Astrocyte (in vitro differentiated cells and primary cell): ENCODE measurements at regions not wholly inside any gene's neighbourhood (a gene's known extent, or its start where the extent isn't known, plus 50 kb on each side); places are given as distances from the start of the nearest gene placed in this dataset.

ENCODE experiments used
- DNase-seq: peaks from one replicate; pipeline ENCODE4 v3.0.0-alpha.2; 2010; ENCODE audit warnings: low read depth
- FAIRE-seq: peaks from 2 replicates; lab custom pipeline; 2011; peaks lifted over from hg19 to GRCh38; lab: Jason Lieb, UNC
- H2AFZ ChIP-seq: 2 replicates; pipeline ENCODE4 v1.6.0; 2012; ENCODE audit warnings: low read depth, low read length, inconsistent platforms
- H3K27ac ChIP-seq: 2 replicates; pipeline ENCODE4 v1.5.1; 2011; ENCODE audit warnings: low read depth, low read length, inconsistent platforms
- H3K27me3 ChIP-seq: 2 replicates; pipeline ENCODE4 v1.6.0; 2011; ENCODE audit warnings: low read length, inconsistent platforms; ENCODE audit not compliant: insufficient read depth
- H3K36me3 ChIP-seq: 2 replicates; pipeline ENCODE4 v1.5.1; 2011; ENCODE audit warnings: low read length, inconsistent platforms; ENCODE audit not compliant: insufficient read depth
- H3K4me1 ChIP-seq: 2 replicates; pipeline ENCODE4 v1.5.1; 2011; ENCODE audit warnings: low read length, inconsistent platforms; ENCODE audit not compliant: insufficient read depth
- H3K4me2 ChIP-seq: 2 replicates; pipeline ENCODE4 v1.6.0; 2012; ENCODE audit warnings: low read length, inconsistent platforms
- H3K4me3 ChIP-seq: 2 replicates; pipeline ENCODE4 v1.5.1; 2011; ENCODE audit warnings: low read depth, mild to moderate bottlenecking, low read length, inconsistent platforms; ENCODE audit not compliant: insufficient read depth
- H3K79me2 ChIP-seq: 2 replicates; pipeline ENCODE4 v1.6.0; 2012; ENCODE audit warnings: mild to moderate bottlenecking, low read length, inconsistent platforms; ENCODE audit not compliant: insufficient read depth
- H3K9ac ChIP-seq: 2 replicates; pipeline ENCODE4 v1.6.0; 2012; ENCODE audit warnings: mild to moderate bottlenecking, low read length, inconsistent platforms
- H3K9me3 ChIP-seq: 2 replicates; pipeline ENCODE4 v1.5.1; 2012; ENCODE audit warnings: low read depth, mild to moderate bottlenecking, low read length, inconsistent platforms; ENCODE audit not compliant: insufficient read depth
- H4K20me1 ChIP-seq: 2 replicates; pipeline ENCODE4 v1.6.0; 2012; ENCODE audit warnings: low read length, inconsistent platforms; ENCODE audit not compliant: insufficient read depth
- H3K27ac Mint-ChIP-seq: one replicate; pipeline ENCODE4 v1.8.0; 2021; ENCODE audit warnings: mild to moderate bottlenecking, mixed read lengths; ENCODE audit not compliant: unreplicated experiment
- H3K27me3 Mint-ChIP-seq: one replicate; pipeline ENCODE4 v1.8.0; 2021; ENCODE audit warnings: low read depth, mixed read lengths; ENCODE audit not compliant: unreplicated experiment
- H3K36me3 Mint-ChIP-seq: one replicate; pipeline ENCODE4 v1.8.0; 2021; ENCODE audit warnings: low read depth, mixed read lengths; ENCODE audit not compliant: unreplicated experiment
- H3K4me1 Mint-ChIP-seq: one replicate; pipeline ENCODE4 v1.8.0; 2021; ENCODE audit warnings: low read depth, mixed read lengths; ENCODE audit not compliant: unreplicated experiment
- H3K4me3 Mint-ChIP-seq: one replicate; pipeline ENCODE4 v1.8.0; 2021; ENCODE audit warnings: mild to moderate bottlenecking, moderate library complexity, mixed read lengths; ENCODE audit not compliant: unreplicated experiment
- H3K9me3 Mint-ChIP-seq: one replicate; pipeline ENCODE4 v1.8.0; 2021; ENCODE audit warnings: mild to moderate bottlenecking, mixed read lengths; ENCODE audit not compliant: unreplicated experiment
- CTCF ChIP-seq: IDR thresholded peaks from 2 replicates; pipeline ENCODE4 v1.5.1; 2011; ENCODE audit warnings: low read depth, mild to moderate bottlenecking, inconsistent platforms, low read length, moderate library complexity; ENCODE audit not compliant: insufficient read depth
- EZH2 ChIP-seq: IDR thresholded peaks from 2 replicates; pipeline ENCODE4 v1.6.1; 2012; ENCODE audit warnings: mild to moderate bottlenecking, low read length, inconsistent platforms; ENCODE audit not compliant: insufficient read depth

GRCh38 chr2:142594935-142595334 is 282.5 kb upstream of the KYNU start:
- H3K4me2 ChIP-seq = no peak overlapping the region
- no peaks in the 10 kb centered on the region for H3K9me3 ChIP-seq
- H3K27me3 ChIP-seq = no peaks in the 10 kb centered on the region
- no peaks in the 10 kb centered on the region for H3K36me3 Mint-ChIP-seq
- DNase-seq (no peak), FAIRE-seq (no peak)
- no peak overlapping the region for H3K9ac ChIP-seq
- H3K4me3 ChIP-seq = no peak overlapping the region
- no peaks in the 10 kb centered on the region for H3K9me3 Mint-ChIP-seq
- H3K36me3 ChIP-seq = no peaks in the 10 kb centered on the region
- no peaks in the 10 kb centered on the region for H4K20me1 ChIP-seq
- H3K27ac ChIP-seq = no peak overlapping the region
- H3K4me3 Mint-ChIP-seq = no peak overlapping the region
- no peaks in the 10 kb centered on the region for H3K27me3 Mint-ChIP-seq
- TF ChIP-seq CTCF (no peak), EZH2 (no peak)
- peaks cover 21% of the 10 kb centered on the region for H3K4me1 Mint-ChIP-seq
- H3K4me1 ChIP-seq = peaks cover 4% of the 10 kb centered on the region
- no peak overlapping the region for H2AFZ ChIP-seq
- H3K27ac Mint-ChIP-seq = no peak overlapping the region
- no peaks in the 10 kb centered on the region for H3K79me2 ChIP-seq

GRCh38 chr2:142592171-142592570 is 285.3 kb upstream of the KYNU start:
- no peak overlapping the region for H3K4me2 ChIP-seq
- H4K20me1 ChIP-seq = no peaks in the 10 kb centered on the region
- Mint-ChIP-seq H3K4me1 (peaks cover 9% of the 10 kb centered on the region), H3K27ac (no peak overlapping the region), H3K9me3 (no peaks in the 10 kb centered on the region), H3K4me3 (no peak overlapping the region), H3K36me3 (no peaks in the 10 kb centered on the region), H3K27me3 (no peaks in the 10 kb centered on the region)
- no peaks in the 10 kb centered on the region for H3K79me2 ChIP-seq
- H3K4me1 ChIP-seq = peaks cover 4% of the 10 kb centered on the region
- TF ChIP-seq EZH2 = no peak
- no peak for TF ChIP-seq CTCF
- H3K27ac ChIP-seq = no peak overlapping the region
- no peak overlapping the region for H2AFZ ChIP-seq
- H3K27me3 ChIP-seq = no peaks in the 10 kb centered on the region
- H3K9ac ChIP-seq = no peak overlapping the region
- no peaks in the 10 kb centered on the region for H3K9me3 ChIP-seq
- H3K4me3 ChIP-seq = no peak overlapping the region
- FAIRE-seq = no peak
- no peak for DNase-seq
- H3K36me3 ChIP-seq = no peaks in the 10 kb centered on the region

- no peak for TF ChIP-seq CTCF
- no peak for TF ChIP-seq EZH2
- Mint-ChIP-seq H3K36me3 (no peaks in the 10 kb centered on the region), H3K27ac (peak overlapping the region; percentile 27), H3K4me1 (peaks cover 4% of the 10 kb centered on the region), H3K27me3 (no peaks in the 10 kb centered on the region), H3K4me3 (no peak overlapping the region), H3K9me3 (no peaks in the 10 kb centered on the region)
- no peak overlapping the region for H3K9ac ChIP-seq
- H3K4me2 ChIP-seq = no peak overlapping the region
- no peak overlapping the region for H3K4me3 ChIP-seq
- H3K27ac ChIP-seq = no peak overlapping the region
- H3K36me3 ChIP-seq = no peaks in the 10 kb centered on the region
- no peak overlapping the region for H2AFZ ChIP-seq
- no peaks in the 10 kb centered on the region for H3K79me2 ChIP-seq
- no peaks in the 10 kb centered on the region for H3K27me3 ChIP-seq
- DNase-seq = no peak
- no peak for FAIRE-seq
- H3K9me3 ChIP-seq = no peaks in the 10 kb centered on the region
- no peaks in the 10 kb centered on the region for H4K20me1 ChIP-seq
- H3K4me1 ChIP-seq = peaks cover 3% of the 10 kb centered on the region
These were observed 286.0 kb upstream of the KYNU start for GRCh38 chr2:142591420-142591819.
